AG09309 (cell line): ENCODE measurements at regions not wholly inside any gene's neighbourhood (a gene's known extent, or its start where the extent isn't known, plus 50 kb on each side); places are given as distances from the start of the nearest gene placed in this dataset.

ENCODE experiments used
- DNase-seq: peaks from one replicate; pipeline ENCODE4 v3.0.0-alpha.2; 2010; ENCODE audit warnings: low read depth
- H3K4me3 ChIP-seq: 2 replicates; pipeline ENCODE4 v1.5.1; 2011; ENCODE audit warnings: mild to moderate bottlenecking, low read depth, low read length, moderate library complexity; ENCODE audit not compliant: control insufficient read depth
- TF ChIP-seq, protein P1 (sequence below): IDR thresholded peaks from 2 replicates; pipeline ENCODE4 v1.5.1; 2011; ENCODE audit warnings: mild to moderate bottlenecking, low read depth, low read length, inconsistent platforms; ENCODE audit not compliant: insufficient read depth, control insufficient read depth; ENCODE audit errors: missing control alignments

DNA sequence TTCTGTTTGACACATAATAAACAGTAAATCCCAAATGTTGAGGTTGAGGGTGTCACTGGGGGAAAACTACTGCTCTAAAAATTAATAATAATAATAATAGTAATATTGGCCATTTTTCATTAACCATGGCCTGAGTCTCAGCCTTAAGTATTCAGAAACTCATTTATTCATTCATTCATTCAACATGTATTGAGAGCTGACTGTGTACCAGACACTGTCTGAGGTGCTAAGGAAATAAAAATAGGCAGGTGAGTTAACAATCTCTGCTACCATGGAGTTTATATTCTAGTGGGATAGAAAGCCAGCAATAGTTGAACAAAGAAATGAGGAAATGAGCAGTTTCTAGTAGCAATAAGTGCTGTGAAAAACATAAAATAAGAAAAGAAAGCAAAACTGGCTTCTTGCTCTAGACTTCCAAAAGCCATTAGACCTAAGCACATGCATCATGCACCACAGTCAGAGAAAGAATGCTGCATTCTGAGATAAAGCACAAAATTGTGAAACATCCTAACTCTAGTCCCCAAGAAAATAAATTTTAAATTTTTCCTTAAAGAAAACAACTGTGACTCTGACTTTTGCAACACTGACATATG, 278.7 kb downstream of the RCHY1 start:
- H3K4me3 ChIP-seq: no peak overlapping the region
- TF ChIP-seq, protein P1, sequence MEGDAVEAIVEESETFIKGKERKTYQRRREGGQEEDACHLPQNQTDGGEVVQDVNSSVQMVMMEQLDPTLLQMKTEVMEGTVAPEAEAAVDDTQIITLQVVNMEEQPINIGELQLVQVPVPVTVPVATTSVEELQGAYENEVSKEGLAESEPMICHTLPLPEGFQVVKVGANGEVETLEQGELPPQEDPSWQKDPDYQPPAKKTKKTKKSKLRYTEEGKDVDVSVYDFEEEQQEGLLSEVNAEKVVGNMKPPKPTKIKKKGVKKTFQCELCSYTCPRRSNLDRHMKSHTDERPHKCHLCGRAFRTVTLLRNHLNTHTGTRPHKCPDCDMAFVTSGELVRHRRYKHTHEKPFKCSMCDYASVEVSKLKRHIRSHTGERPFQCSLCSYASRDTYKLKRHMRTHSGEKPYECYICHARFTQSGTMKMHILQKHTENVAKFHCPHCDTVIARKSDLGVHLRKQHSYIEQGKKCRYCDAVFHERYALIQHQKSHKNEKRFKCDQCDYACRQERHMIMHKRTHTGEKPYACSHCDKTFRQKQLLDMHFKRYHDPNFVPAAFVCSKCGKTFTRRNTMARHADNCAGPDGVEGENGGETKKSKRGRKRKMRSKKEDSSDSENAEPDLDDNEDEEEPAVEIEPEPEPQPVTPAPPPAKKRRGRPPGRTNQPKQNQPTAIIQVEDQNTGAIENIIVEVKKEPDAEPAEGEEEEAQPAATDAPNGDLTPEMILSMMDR: no peak
- no peak for DNase-seq

DNA sequence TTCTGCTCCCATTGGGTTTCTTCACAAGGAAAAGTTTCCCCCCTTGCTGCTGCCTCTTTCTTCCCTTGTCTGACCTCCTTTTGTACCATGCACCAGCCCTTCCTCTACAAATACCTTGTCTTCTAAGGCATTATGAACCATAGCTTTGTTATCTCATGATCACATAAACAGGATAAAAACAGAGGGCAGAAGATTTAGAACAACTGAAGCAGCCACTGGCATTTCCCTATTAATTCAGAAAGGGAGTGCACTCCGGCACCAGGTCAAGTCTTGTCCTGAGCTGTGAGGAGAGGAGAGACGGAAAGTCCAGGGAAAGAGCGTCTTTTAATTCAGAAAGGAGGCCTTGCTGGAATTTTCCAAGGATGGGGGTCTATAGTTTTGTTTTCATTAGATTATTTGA, 281.7 kb downstream of the RCHY1 start:
- DNase-seq: no peak
- TF ChIP-seq, protein P1: no peak
- H3K4me3 ChIP-seq: no peak overlapping the region

DNA sequence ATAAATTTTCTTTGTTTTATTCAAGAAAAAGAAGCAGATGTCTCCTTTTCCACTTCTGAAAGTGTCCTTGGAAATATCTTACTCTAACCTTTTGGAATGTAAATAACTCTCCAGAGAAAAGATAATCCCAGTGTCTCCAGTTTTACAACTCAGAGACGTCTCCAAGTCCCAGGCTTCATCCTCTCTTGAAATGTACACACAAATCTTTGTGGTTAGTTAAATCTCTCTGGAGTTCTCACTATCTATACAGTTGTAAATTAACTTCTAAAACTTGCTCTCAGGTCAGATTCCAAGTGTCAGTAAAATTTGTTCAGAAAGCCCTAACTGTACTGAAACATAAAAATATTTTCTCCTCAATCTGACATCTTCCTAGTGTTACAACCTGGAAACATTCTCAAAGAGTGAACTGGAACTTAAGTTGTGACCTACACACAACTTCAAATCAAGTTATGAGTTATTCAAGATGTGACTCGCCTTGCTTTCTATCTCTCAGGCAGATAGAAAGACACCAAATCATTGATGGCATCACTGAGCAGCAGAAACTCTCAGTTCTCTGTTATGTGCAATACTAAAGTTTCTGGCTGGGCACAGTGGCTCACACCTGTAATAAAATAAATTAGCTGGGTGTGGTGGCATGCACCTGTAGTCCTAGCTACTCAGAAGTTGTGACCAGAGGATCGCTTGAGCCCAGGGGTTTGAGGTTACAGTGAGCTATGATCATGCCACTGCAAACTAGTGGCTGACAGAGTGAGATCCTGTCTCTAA, 284.2 kb downstream of the RCHY1 start:
- no peak overlapping the region for H3K4me3 ChIP-seq
- TF ChIP-seq, protein P1: no peak
- no peak for DNase-seq

DNA sequence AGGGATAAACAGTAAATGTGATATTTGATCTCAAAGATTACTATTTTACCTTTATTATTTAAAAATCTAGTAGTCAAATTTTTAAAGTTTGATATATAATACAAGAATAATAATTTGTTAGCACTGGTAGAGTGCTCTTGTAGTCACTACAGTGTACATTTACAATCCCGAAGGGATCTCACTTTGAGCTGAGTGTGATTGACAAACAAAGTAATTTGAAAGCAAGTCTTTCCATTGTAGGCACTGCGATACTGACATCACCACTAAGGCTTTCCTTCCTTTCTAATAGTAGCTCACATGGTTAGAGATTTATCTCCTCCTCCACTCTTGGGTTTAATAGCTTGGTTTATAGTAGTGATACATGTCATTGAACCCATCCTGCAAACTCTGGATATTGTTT, 280.6 kb downstream of the PARM1 start:
- H3K4me3 ChIP-seq: no peak overlapping the region
- no peak for DNase-seq
- TF ChIP-seq, protein P1: no peak

DNA sequence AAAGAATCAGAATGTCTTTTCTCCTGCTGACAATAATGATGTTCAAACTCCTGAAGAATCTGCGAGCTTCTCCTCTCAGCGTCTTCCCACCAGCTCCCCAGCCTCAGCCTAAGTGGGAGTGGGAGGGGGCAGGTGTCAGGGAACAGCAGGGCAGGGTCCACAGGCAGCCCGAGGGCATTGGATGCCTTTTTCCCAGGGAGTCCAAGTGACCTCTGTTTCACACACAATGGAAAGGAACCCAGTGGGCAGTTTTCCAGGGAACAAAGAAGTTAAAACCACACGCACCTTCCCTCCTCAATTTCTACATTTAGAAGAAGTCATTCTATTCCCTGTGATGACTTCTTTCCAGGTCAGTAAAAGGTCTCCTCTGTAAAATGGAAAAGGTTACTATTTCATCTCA, 278.5 kb downstream of the PARM1 start:
- H3K4me3 ChIP-seq: no peak overlapping the region
- DNase-seq: no peak
- TF ChIP-seq, protein P1: no peak

DNA sequence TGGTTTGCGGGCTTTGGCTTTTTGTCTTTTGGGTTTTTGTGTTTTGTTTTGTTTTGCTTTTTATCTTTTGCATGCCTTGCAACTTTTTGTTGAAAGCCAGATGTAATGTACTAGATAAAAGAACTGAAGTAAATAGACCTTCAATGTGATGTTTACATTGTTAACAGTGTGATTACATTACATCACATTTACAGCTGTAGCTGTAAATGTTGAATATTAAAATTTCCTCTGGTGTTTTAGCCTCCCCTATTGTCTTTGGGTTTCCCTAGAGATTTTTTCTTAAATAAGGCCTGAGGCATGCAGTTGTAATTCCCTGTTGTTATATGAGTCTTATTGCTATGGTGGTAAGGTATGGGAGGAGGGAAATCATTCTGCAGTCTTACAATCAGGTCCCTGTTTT, 275.0 kb downstream of the PARM1 start:
- no peak overlapping the region for H3K4me3 ChIP-seq
- TF ChIP-seq, protein P1: no peak
- DNase-seq: no peak
